Bronchial epithelial cell (primary cell): ENCODE measurements at regions not wholly inside any gene's neighbourhood (a gene's known extent, or its start where the extent isn't known, plus 50 kb on each side); places are given as distances from the start of the nearest gene placed in this dataset.

Experiments used
- DNase-seq: peaks from one replicate; pipeline ENCODE4 v3.0.0-alpha.2; 2010; ENCODE audit warnings: low read depth
- FAIRE-seq: peaks from 2 replicates; lab custom pipeline; 2011; peaks lifted over from hg19 to GRCh38; lab: Jason Lieb, UNC
- H3K27me3 ChIP-seq: 2 replicates; pipeline ENCODE4 v1.5.1; 2011; ENCODE audit warnings: low read length; ENCODE audit not compliant: control insufficient read depth, insufficient read depth
- H3K36me3 ChIP-seq: 2 replicates; pipeline ENCODE4 v1.5.1; 2011; ENCODE audit warnings: low read length; ENCODE audit not compliant: control insufficient read depth, insufficient read depth
- H3K4me3 ChIP-seq: 2 replicates; pipeline ENCODE4 v1.5.1; 2011; ENCODE audit warnings: mild to moderate bottlenecking, low read depth, low read length, control low read depth
- TF ChIP-seq, protein P1 (sequence below): IDR thresholded peaks from 2 replicates; pipeline ENCODE4 v1.5.1; 2011; ENCODE audit warnings: mild to moderate bottlenecking, moderate library complexity, low read length, control low read depth, inconsistent platforms; ENCODE audit not compliant: insufficient read depth, severe bottlenecking

DNA sequence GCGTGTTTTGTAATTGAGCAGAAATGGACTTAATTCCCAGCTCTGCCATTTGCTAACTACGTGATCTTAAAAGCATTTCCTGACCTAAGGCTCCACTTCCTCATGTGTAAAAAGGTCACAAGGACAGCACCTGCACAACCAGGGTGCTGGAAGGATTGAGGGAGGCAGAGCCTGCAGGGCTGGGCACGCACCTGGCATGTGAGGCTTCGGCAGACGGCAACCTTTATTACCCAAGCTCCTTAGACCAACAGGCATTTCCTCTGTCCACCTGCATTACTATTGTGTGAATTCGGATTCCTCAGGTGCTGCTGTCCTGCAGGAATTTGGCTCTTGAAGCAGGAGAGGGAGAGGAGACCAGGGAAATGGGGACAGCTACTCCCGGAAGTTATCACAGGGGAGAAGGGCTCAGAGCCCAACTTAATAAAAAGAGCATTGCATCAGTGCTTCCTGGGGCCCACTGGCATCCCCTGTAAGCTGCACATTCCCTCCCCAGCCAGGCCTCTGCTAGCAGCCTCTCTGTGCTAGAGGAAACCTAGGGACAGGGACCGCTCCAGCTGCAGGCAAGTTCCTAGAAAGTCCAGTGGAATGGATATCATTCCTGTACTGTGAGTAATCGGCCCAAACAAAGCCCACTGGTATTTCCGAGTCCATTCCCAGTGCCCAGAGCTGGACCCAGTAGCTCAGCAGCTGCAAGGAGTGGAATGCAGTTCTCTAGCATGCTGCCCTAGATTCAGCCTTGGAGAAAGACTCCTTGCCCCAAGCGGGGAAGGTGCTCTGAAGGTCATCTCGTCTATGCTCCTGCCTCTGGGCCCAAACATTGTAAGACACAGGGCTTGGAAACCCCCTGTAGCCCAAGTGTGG, 157.1 kb upstream of the CCND2 start:
- H3K27me3 ChIP-seq, result no peaks in the 10 kb centered on the region
- no peaks in the 10 kb centered on the region for H3K36me3 ChIP-seq
- FAIRE-seq (peak; percentile 93), DNase-seq (peak; percentile 85)
- TF ChIP-seq, protein P1, sequence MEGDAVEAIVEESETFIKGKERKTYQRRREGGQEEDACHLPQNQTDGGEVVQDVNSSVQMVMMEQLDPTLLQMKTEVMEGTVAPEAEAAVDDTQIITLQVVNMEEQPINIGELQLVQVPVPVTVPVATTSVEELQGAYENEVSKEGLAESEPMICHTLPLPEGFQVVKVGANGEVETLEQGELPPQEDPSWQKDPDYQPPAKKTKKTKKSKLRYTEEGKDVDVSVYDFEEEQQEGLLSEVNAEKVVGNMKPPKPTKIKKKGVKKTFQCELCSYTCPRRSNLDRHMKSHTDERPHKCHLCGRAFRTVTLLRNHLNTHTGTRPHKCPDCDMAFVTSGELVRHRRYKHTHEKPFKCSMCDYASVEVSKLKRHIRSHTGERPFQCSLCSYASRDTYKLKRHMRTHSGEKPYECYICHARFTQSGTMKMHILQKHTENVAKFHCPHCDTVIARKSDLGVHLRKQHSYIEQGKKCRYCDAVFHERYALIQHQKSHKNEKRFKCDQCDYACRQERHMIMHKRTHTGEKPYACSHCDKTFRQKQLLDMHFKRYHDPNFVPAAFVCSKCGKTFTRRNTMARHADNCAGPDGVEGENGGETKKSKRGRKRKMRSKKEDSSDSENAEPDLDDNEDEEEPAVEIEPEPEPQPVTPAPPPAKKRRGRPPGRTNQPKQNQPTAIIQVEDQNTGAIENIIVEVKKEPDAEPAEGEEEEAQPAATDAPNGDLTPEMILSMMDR, result no peak
- H3K4me3 ChIP-seq, result no peak overlapping the region

DNA sequence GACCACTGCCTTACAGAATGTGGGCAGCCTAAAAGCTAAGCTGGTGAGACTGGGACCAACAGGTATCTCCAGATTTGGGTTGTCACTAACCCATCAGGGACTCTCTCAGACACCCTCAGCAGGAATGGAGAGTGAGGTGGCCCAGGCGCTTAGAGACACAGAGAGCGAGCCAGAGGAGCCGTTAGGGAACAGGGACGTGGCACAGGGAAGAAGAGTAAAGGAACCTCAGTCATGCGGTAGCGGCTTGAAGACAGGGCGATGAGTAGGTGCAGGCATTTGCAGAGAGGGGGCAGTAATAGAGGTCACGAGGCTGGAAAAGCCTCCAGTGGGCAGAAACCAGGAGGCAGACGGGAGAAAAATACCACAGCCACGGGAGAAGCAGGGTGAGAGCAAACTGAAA, 158.0 kb upstream of the CCND2 start:
- FAIRE-seq (no peak), DNase-seq (no peak)
- H3K27me3 ChIP-seq, result no peaks in the 10 kb centered on the region
- no peaks in the 10 kb centered on the region for H3K36me3 ChIP-seq
- H3K4me3 ChIP-seq, result no peak overlapping the region
- TF ChIP-seq, protein P1, result no peak

DNA sequence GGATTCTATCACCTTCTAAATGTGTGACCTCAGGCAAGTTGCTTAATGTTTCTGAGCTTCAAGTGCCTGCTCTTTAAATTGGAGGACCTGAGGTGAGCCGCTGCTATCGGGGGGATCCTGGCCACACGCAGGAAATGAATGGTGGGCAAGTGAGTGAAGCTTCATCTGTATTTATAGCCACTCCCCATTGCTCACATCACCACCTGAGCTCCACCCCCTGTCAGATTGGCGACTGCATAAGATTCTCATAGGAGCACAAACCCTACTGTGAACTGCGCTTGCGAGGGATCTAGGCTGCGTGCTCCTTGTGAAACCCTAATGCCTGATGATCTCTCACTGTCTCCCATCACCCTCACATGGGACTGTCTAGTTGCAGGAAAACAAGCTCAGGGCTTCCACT, 158.6 kb upstream of the CCND2 start:
- Histone ChIP-seq H3K4me3 (no peak overlapping the region), H3K36me3 (no peaks in the 10 kb centered on the region), H3K27me3 (no peaks in the 10 kb centered on the region)
- TF ChIP-seq, protein P1, result no peak
- no peak for FAIRE-seq
- no peak for DNase-seq

DNA sequence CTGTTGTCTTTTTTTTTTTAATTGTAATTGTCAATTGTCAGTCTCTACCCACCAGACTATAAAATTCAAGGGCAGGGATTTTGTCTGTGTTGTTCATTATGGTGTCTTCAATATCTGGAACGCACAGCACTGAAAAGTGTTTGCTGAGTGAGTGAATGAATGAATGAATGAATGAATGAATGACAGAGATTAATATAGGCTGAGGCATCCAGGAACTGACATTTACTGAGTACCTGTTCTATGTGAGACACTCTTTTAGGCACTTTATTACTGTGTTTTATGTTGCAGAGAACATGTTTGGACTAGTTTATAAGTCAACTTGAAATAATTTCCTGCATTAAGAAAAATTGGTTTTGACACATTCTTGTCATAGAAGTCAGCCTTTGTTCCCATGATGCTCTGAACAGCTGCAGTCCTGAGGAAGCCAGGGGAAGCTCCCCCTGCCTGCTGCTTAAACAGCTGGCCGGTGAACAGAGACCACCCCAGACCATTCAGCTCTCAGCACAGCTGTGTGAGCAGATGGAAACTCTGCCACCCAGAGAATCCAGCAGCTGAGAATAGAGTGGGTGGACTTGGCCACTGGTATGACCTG, 160.7 kb upstream of the CCND2 start:
- Histone ChIP-seq H3K4me3 (no peak overlapping the region), H3K36me3 (no peaks in the 10 kb centered on the region), H3K27me3 (no peaks in the 10 kb centered on the region)
- FAIRE-seq (no peak), DNase-seq (peak; percentile 81)
- TF ChIP-seq, protein P1, result no peak

DNA sequence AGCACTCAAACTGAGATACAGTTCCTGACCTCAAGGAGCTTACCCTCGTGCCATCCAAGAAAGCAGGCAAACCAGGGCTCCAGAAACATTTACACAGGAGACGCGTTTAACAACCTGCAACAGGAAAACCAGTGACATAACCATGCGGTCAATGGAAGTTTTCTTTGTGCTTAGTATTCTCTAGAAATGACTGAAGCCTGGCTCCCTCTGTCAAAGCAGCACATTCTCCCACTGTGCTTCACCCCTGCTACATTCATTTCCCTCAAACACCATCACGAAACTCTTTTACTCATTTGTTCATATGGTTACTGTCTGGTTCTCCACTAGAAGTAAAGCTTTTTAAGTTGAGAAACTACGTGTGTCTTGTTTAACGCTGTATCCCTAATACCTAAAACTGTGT, 161.3 kb upstream of the CCND2 start:
- no peak for FAIRE-seq
- DNase-seq, result no peak
- Histone ChIP-seq H3K36me3 (no peaks in the 10 kb centered on the region), H3K4me3 (no peak overlapping the region), H3K27me3 (no peaks in the 10 kb centered on the region)
- TF ChIP-seq, protein P1, result no peak

DNA sequence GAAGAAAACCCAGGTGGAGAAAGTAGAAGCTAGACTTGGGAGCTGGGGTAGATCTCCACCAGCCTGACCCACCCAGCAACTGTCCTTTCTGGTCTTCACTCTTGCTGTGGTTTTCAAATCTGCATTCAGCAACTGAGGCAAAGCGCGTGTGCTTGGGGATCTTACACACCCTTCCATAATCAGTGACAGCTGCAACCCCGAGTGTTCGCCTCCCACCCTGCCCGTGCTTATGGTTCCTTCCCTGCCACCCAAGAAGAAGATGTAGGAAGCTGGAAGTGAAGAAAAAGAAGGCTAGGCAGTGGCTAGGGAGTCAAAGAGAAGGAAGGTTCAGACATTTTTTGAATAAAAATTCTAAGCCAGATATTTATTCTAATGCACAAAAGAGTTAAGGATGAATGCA, 162.6 kb upstream of the CCND2 start:
- DNase-seq (no peak), FAIRE-seq (peak; percentile 55)
- Histone ChIP-seq H3K4me3 (no peak overlapping the region), H3K27me3 (no peaks in the 10 kb centered on the region), H3K36me3 (no peaks in the 10 kb centered on the region)
- TF ChIP-seq, protein P1, result no peak
